ENCODE measurements at regions not wholly inside any gene's neighbourhood (a gene's known extent, or its start where the extent isn't known, plus 50 kb on each side); places are given as distances from the start of the nearest gene placed in this dataset.

DNA sequence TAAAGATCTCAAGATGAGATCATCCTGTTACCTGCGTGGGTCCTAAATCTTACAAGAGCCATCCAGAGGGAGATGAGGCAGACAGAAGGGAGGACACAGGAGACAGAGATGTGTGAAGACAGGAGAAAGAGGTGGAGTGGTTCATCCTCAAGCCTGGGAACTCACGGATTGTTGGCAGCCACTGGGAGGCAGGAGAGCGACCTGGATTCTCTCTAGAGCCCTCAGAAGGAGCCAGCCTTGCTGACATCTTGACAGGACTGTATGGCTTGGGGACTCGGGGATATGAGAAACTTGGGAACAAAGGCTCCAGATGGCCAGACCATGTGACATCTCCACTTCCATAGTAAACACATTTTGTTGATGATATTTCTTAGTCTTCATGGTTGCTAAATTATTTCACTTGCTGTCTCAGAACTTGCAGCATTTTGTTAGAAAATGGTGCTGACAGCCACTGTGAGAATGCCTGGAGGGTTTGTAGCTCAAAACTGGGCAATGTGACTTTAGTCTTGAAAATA, 57.8 kb upstream of the MC2R start:
- no peak for DNase-seq (ENCODE audit: extremely low spot score)
- ChIA-PET POLR2A (no interaction called here), CTCF (no interaction called here)

More for the DNA sequence above, 57.8 kb upstream of the MC2R start:
- TF ChIP-seq LEF1 (IDR thresholded peaks at IDR 0.05; ENCODE audit: borderline replicate concordance) (no peak), TARDBP (IDR thresholded peaks at IDR 0.05) (no peak)

Data from HEK293T (cell line).